ENCODE measurements at regions not wholly inside any gene's neighbourhood (a gene's known extent, or its start where the extent isn't known, plus 50 kb on each side); places are given as distances from the start of the nearest gene placed in this dataset.

GRCh38 chr18:68623342-68623741 lies 91.6 kb downstream of the TMX3 start:
- DNase-seq, result peak; percentile 29

GRCh38 chr18:68611311-68611710 lies 103.6 kb downstream of the TMX3 start:
- DNase-seq, result no peak

DNA sequence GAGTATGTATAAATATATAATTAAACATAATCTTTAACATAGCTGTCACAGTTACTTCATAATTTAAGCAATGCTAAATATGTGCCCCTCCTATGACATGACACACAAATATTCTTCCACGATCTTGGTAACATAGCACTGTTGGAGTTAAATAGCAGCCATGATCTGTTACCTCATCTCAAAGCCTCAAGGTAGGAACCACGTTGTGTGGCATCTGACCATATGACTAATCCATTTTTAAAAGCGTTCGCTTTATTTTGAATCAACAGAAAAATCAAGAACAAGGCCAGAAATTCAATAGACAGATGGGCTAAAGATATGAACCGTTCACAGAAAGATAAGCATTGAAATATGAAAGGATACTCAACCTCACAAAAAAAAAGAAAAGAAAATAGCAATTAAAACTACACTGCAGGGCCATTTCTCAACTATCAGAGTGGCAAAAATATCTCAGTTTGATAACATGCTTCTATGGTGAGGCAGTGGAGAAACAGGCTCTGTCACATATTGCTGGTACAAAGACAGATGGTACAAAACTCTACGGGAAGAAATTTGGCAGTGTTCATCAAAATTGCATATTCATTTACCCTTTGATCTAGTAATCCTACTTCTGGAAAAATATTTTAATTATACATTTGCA lies 105.9 kb downstream of the TMX3 start:
- no peak for DNase-seq

DNA sequence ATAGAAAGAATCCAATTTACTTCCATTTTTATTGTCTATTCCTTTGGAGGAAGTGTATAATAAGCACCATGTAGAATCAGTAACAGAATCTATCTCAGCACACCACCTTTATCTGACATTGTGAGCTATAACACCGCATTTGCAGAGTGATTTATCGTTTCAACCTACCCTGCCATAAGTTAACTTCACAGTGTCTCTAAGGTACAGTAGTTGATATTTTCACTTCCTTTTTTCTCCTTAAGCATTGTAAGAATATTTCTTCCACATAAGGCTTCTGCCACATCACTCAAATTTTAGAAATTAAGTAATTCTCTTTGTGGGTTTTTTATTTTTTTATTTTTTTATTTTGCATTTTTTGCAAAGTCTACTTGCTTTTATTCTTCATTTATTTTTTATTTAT lies 107.1 kb downstream of the TMX3 start:
- DNase-seq, result no peak

DNA sequence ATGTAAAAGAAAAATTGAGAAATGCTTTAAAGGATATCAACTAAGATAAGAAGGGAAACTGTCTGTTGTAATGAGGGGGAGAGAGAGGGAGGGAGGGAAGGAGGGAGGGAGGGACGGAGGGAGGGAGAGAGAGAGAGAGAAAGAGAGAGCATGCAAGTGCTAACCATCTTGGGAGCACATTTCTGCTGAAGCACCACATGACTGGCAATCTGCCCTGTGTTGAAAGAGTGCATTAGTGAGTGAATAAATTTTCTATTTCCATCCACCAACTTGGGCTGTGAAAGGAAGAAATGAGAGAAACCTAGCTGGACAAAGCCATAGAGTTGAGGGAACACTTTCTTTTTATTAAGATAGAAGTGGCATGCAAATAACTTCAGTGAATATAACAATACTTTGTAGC lies 110.7 kb downstream of the TMX3 start:
- DNase-seq, result no peak

DNA sequence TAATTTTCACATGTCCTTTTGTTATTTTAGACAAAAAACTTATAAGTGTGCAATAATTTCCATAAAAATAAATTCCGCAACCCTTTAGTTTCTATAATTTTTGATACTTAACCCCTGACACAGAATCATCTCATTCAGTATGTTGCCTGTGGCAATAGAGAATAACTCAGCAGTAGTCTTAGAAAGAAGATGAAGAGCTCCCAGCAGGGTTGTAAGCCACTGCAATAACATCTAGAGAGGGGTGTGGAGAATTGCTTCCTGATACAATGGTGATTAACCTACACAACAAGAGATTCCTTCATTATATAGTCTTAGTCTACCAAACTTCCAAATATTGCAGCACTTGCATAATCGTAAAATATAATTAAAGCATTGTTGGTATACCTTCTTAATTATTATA lies 118.9 kb downstream of the TMX3 start:
- DNase-seq, result no peak

GRCh38 chr18:68588169-68588568 lies 126.7 kb downstream of the TMX3 start:
- no peak for DNase-seq

DNA sequence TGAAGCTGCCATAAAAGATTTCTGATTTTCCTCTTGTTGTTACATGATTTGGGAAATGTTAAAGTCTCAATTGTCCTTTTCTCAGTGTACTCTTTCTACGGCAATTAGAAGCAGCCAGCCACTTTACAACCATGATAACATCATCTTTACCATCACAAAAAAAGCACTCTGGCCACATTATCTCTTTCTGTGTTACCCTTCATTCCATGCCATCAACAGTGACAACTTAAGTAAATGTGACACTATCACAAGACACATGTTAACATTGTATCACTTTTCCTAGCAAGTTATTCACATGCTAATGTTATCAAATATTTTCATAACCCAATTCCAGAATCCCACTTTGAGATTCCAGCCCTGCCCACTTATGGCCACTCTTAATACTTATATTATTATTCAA lies 131.2 kb downstream of the TMX3 start:
- DNase-seq, result no peak

DNA sequence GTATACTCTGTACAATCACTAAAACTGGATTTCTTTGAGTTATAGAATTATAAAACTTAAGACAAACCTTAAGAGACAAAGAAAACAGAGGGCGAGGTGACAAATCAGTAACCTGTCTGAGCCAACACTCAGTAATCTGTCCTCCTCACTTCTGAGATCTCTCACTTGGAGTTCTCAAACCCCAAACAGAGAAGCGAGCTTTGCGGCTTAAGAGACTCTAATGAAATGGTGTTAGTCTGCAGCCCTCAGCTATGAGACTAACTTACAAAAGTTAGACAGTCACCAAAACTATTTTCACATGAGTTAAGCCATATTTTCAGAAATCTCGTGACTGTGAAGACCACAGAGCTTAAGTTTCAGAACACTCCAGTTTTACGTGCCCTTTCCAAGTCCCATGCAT lies 140.6 kb downstream of the TMX3 start:
- no peak for DNase-seq

DNA sequence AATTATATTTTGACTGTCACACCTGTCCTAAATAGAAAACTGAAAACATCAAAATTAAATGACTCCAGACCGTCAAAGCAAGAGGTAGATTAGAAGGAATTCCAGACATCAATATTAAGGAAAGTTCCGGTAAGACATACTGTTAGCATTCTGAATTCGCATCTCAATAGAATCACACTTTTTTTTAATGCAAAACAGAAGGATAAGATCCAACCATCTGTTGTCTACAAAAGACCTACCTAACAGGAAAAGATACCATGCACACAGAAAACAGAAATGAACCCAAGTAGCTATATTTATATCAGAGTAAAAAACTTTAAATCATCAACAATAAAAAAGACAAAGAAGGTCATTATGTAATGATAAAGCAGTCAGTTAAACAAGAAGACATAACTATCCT lies 145.0 kb downstream of the TMX3 start:
- no peak for DNase-seq

- DNase-seq, result no peak
These were observed 146.3 kb downstream of the TMX3 start for GRCh38 chr18:68568364-68569155.

DNA sequence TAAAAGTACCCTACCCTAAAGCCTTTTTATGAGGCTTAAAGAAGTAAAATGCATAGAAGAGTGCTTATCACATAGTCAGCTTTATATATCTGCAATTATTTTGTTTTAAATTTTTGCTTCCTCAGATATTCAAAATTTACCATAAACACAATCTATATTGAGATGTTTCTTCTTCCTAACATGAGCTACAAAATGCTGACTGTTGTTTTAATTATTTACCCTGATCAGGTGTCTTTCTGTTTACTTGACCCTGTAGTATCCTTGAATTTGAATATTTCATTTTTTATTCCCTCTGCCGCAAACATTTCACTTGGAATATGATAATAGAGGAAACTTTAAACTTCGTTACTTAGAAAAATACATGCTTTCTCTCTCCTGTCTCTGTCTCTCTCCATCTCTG lies 147.9 kb downstream of the TMX3 start:
- no peak for DNase-seq

DNA sequence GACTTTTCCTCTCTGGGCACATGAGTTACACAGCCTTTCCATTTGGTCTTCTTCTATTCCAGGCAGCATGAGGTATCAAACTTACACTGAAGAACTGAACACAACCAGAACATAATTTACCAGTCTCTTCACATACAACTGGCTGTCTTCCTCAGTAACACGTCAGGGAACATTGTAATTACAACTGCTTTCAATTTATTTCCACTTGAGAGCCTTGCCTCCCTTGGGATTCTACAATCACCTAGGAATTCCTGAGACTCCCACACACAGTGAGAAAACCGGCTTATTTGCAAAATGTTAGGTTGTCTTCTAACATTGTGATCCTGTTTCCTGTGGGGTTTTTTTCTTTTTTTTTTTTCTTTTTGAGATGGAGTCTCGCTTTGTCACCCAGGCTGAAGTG lies 149.9 kb downstream of the TMX3 start:
- DNase-seq, result no peak

- DNase-seq, result no peak
These were observed 150.6 kb downstream of the TMX3 start for GRCh38 chr18:68564351-68564750.

DNA sequence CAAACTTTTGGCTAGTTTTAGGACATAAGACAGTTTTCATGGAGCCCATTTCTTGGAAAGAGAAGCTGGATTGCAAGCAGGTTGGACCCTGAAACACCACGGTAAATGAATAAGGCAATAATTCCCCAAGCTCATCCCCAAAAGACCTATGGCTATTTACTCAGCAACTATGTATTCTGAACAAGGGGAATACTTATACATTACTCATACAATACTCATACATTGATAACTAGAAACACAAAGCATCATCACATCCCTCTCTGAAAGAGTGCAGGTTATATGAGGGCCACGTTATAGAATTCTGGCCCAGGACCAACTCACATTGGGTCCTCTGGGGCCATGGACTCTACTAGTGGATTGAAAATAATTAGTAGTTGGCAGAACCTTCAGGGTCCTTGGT lies 154.8 kb downstream of the TMX3 start:
- DNase-seq, result no peak

GRCh38 chr18:68557183-68557582 lies 157.7 kb downstream of the TMX3 start:
- DNase-seq, result no peak

DNA sequence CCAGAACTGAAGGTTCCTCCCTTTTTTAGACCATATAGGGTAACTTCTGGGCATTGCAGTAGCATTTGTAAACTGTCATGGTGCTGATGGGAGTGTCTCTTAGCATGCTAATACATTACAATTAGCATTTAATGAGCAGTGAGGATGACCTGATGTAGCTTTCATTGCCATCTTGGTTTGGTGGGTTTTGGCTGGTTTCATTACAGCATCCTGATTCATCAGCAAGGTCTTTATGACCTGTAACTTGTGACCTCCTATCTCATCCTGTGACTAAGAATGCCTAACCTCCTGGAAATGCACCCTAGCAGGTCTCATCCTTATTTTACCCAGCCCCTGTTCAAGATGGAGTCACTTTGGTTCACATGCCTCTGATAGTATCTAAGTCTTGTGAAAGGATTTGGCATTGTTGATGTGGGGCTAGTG lies 159.0 kb downstream of the TMX3 start:
- no peak for DNase-seq

- DNase-seq, result no peak
These were observed 165.7 kb downstream of the TMX3 start for GRCh38 chr18:68548904-68549870.

GRCh38 chr18:68543344-68543743 lies 171.6 kb downstream of the TMX3 start:
- DNase-seq, result no peak

- DNase-seq, result no peak
These were observed 172.1 kb downstream of the TMX3 start for GRCh38 chr18:68542846-68543245.

DNA sequence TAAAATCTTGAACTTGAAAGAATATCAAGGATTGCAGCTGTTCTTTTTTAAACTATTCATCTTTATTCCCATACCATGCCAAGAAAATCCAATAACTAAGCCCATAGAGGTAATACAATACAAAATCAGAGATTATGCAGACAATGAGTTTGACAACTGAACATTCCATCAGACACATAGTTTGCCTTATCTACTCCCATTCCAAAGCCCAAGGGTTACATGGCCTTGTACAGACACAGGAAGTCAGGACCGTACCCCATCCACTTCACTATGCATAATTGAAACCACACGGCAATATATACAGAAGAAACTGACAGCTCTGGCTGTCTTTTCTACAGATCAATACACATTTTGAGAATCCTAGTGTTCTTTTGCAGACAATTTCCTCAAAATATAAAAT lies 181.3 kb downstream of the TMX3 start:
- no peak for DNase-seq

DNA sequence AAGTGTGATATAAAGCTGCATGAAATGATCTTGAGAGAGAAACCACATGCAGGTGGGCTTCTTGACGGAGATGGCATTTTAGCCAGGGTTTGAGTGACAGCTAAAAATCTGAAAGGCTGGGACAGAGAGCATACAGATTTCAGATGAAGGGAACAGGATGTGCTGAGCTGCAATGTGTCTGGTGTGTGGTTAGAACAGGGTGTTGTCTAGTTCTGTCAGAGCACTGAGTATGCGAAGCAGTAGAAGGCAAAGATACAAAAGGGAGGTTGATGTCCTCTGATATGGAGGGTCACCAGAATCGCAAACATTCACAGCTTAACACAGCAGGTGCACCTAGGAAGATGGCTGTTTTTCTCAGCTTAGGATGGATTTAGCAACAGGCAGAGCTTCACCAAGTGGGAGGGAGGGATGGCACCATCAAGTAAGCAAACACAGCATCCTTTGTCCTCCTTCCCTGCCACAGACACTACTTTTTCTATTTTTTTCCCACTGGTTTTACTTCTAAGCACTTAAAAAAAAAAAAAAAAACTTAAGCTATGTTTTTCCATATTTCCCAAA lies 182.5 kb downstream of the TMX3 start:
- no peak for DNase-seq

- no peak for DNase-seq
These were observed 189.8 kb downstream of the TMX3 start for GRCh38 chr18:68525091-68525490.
